MM.1S (cell line): ENCODE measurements at regions not wholly inside any gene's neighbourhood (a gene's known extent, or its start where the extent isn't known, plus 50 kb on each side); places are given as distances from the start of the nearest gene placed in this dataset.

Experiments used
- DNase-seq: peaks from one replicate; pipeline ENCODE4 v3.0.0-alpha.2; 2015
- H2AFZ ChIP-seq: fragments of 300-600 bp; sonication (generic); 2 replicates; pipeline ENCODE4 v1.6.0; 2016; ENCODE audit warnings: antibody characterized with exemption, low read length
- H3F3A ChIP-seq: fragments of 300-600 bp; sonication (generic); 2 replicates; pipeline ENCODE4 v1.6.1; 2016; ENCODE audit warnings: mild to moderate bottlenecking, antibody characterized with exemption, low read length, moderate library complexity, mixed read lengths; ENCODE audit not compliant: insufficient read depth
- H3K27ac ChIP-seq: fragments of 300-600 bp; sonication (generic); 2 replicates; pipeline ENCODE4 v1.5.1; 2016; ENCODE audit warnings: mild to moderate bottlenecking, low read length
- H3K27me3 ChIP-seq: fragments of 300-600 bp; sonication (generic); replicated peaks from 2 replicates; pipeline ENCODE4 v1.6.0; 2016; ENCODE audit warnings: low read length; ENCODE audit not compliant: insufficient read depth
- H3K36me3 ChIP-seq: fragments of 300-600 bp; sonication (generic); replicated peaks from 2 replicates; pipeline ENCODE4 v1.6.1; 2016; ENCODE audit warnings: mild to moderate bottlenecking, low read length, mixed read lengths; ENCODE audit not compliant: insufficient read depth
- H3K4me1 ChIP-seq: fragments of 300-600 bp; sonication (generic); 2 replicates; pipeline ENCODE4 v1.6.1; 2016; ENCODE audit warnings: low read length, mixed read lengths
- H3K4me2 ChIP-seq: fragments of 300-600 bp; sonication (generic); 2 replicates; pipeline ENCODE4 v1.6.0; 2016; ENCODE audit warnings: low read depth, low read length
- H3K4me3 ChIP-seq: fragments of 300-600 bp; sonication (generic); 2 replicates; pipeline ENCODE4 v1.5.1; 2016; ENCODE audit warnings: low read length, mixed read lengths
- H3K79me2 ChIP-seq: fragments of 300-600 bp; sonication (generic); 2 replicates; pipeline ENCODE4 v1.6.1; 2016; ENCODE audit warnings: mixed run types, low read length, mixed read lengths
- H3K9ac ChIP-seq: fragments of 300-600 bp; sonication (generic); 2 replicates; pipeline ENCODE4 v1.6.1; 2016; ENCODE audit warnings: low read length, mixed read lengths
- H3K9me2 ChIP-seq: fragments of 300-600 bp; sonication (generic); replicated peaks from 2 replicates; pipeline ENCODE4 v1.6.1; 2016; ENCODE audit warnings: mild to moderate bottlenecking, low read length, mixed read lengths; ENCODE audit not compliant: insufficient read depth
- H3K9me3 ChIP-seq: fragments of 300-600 bp; sonication (generic); replicated peaks from 2 replicates; pipeline ENCODE4 v1.6.1; 2016; ENCODE audit warnings: mild to moderate bottlenecking, low read length, mixed read lengths; ENCODE audit not compliant: insufficient read depth
- H4K20me1 ChIP-seq: fragments of 300-600 bp; sonication (generic); 2 replicates; pipeline ENCODE4 v1.6.1; 2016; ENCODE audit warnings: mild to moderate bottlenecking, low read length, moderate library complexity, mixed read lengths; ENCODE audit not compliant: insufficient read depth
- EZH2 ChIP-seq: fragments of 300-600 bp; sonication (generic); optimal IDR thresholded peaks from 2 replicates; pipeline ENCODE3; 2017; ENCODE audit warnings: low read depth, mild to moderate bottlenecking, antibody characterized with exemption, low read length, mixed read lengths
- EZH2phosphoT487 ChIP-seq: fragments of 300-600 bp; sonication (generic); IDR thresholded peaks from 2 replicates; pipeline ENCODE4 v1.6.1; 2018; ENCODE audit warnings: antibody characterized with exemption, low read length
- TF ChIP-seq, protein P1 (sequence below): fragments of 300-600 bp; sonication (generic); IDR thresholded peaks from 2 replicates; pipeline ENCODE4 v1.5.1; 2016; ENCODE audit warnings: antibody characterized with exemption, low read length, mixed read lengths

DNA sequence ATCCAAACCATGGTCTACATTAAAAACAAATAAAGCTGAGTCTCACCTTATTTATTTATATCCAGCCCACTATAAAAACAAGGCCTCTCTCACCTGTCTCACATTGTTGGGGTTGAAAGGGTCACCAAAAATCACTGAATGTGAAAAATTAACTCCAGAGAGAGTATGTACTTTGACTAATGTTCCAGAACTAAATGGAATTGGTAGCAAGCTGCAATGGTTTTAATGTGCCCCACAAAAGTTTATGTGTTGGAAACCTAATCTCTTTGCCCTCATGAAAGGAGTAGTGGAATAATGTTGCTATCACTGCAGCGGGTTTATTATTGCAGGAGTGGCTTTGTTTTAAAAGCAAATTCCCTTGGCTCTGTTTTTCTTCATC is 230.3 kb downstream of the LTN1 start:
- Histone ChIP-seq H3K9me2 (no peaks in the 10 kb centered on the region), H3K4me2 (no peak overlapping the region), H3K27ac (no peak overlapping the region), H3F3A (no peaks in the 10 kb centered on the region), H4K20me1 (no peaks in the 10 kb centered on the region), H3K36me3 (no peaks in the 10 kb centered on the region), H3K27me3 (no peaks in the 10 kb centered on the region), H3K9ac (no peak overlapping the region), H3K9me3 (no peaks in the 10 kb centered on the region), H3K79me2 (no peaks in the 10 kb centered on the region), H3K4me3 (no peak overlapping the region), H3K4me1 (no peaks in the 10 kb centered on the region), H2AFZ (no peak overlapping the region)
- TF ChIP-seq EZH2phosphoT487 (no peak), EZH2 (no peak)
- TF ChIP-seq, protein P1, sequence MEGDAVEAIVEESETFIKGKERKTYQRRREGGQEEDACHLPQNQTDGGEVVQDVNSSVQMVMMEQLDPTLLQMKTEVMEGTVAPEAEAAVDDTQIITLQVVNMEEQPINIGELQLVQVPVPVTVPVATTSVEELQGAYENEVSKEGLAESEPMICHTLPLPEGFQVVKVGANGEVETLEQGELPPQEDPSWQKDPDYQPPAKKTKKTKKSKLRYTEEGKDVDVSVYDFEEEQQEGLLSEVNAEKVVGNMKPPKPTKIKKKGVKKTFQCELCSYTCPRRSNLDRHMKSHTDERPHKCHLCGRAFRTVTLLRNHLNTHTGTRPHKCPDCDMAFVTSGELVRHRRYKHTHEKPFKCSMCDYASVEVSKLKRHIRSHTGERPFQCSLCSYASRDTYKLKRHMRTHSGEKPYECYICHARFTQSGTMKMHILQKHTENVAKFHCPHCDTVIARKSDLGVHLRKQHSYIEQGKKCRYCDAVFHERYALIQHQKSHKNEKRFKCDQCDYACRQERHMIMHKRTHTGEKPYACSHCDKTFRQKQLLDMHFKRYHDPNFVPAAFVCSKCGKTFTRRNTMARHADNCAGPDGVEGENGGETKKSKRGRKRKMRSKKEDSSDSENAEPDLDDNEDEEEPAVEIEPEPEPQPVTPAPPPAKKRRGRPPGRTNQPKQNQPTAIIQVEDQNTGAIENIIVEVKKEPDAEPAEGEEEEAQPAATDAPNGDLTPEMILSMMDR: no peak
- no peak for DNase-seq

DNA sequence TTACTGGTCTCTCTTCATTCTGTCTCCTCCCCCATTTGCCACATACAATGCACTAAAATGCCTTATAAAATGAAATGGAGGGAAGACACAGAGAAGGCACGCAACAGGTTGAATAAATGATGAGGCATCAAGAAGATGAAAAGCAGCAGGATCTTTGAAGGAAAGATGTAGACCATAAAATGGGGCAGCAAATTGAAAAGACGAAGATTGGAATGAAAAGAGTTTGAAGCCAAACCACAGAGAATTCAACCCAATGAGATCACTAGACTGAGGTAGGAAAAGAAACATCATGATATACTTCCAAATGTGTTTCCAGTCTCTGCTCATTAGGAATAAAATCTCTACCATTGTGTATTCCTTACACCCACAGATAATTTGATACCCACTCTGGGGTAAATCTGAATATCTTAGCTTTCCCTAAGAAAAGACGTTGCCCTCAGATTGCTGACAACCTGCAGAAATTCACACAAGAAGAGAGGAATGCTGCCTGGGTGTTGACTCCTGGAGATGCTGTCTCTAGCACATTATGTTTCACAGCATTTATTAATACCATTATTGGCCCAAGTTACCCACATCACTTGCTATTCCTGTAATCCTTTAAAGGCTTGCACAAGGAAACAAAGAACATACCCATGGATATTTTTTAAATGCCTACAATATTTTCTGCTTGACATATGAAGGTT is 230.9 kb downstream of the LTN1 start:
- Histone ChIP-seq H3K9ac (no peak overlapping the region), H4K20me1 (no peaks in the 10 kb centered on the region), H3K79me2 (no peaks in the 10 kb centered on the region), H3K9me2 (no peaks in the 10 kb centered on the region), H3K9me3 (no peaks in the 10 kb centered on the region), H3F3A (no peaks in the 10 kb centered on the region), H3K36me3 (no peaks in the 10 kb centered on the region), H3K4me1 (no peaks in the 10 kb centered on the region), H3K4me2 (no peak overlapping the region), H2AFZ (no peak overlapping the region), H3K27me3 (no peaks in the 10 kb centered on the region), H3K27ac (no peak overlapping the region), H3K4me3 (no peak overlapping the region)
- DNase-seq: no peak
- no peak for TF ChIP-seq EZH2
- TF ChIP-seq EZH2phosphoT487: no peak
- TF ChIP-seq, protein P1: no peak

- H3K4me3 ChIP-seq: no peak overlapping the region
- H3K9ac ChIP-seq: no peak overlapping the region
- no peaks in the 10 kb centered on the region for H3K79me2 ChIP-seq
- no peak overlapping the region for H2AFZ ChIP-seq
- no peaks in the 10 kb centered on the region for H3K9me2 ChIP-seq
- no peaks in the 10 kb centered on the region for H3K27me3 ChIP-seq
- H3K36me3 ChIP-seq: no peaks in the 10 kb centered on the region
- H3F3A ChIP-seq: no peaks in the 10 kb centered on the region
- H3K9me3 ChIP-seq: no peaks in the 10 kb centered on the region
- DNase-seq: no peak
- no peaks in the 10 kb centered on the region for H4K20me1 ChIP-seq
- no peak overlapping the region for H3K27ac ChIP-seq
- TF ChIP-seq, protein P1: no peak
- TF ChIP-seq EZH2 (no peak), EZH2phosphoT487 (no peak)
- no peaks in the 10 kb centered on the region for H3K4me1 ChIP-seq
- no peak overlapping the region for H3K4me2 ChIP-seq
Observed at GRCh38 chr21:28758883-28759242, 233.8 kb downstream of the LTN1 start.
